ENCODE measurements at regions not wholly inside any gene's neighbourhood (a gene's known extent, or its start where the extent isn't known, plus 50 kb on each side); places are given as distances from the start of the nearest gene placed in this dataset.

GRCh38 chr18:59758106-59758505 lies 60.9 kb upstream of the CCBE1 start:
- TF ChIP-seq CTCF (IDR thresholded peaks at IDR 0.05) = no peak
- no peak for TF ChIP-seq POLR2A (IDR thresholded peaks at IDR 0.05)
